ENCODE measurements at regions not wholly inside any gene's neighbourhood (a gene's known extent, or its start where the extent isn't known, plus 50 kb on each side); places are given as distances from the start of the nearest gene placed in this dataset.

- TF ChIP-seq CTCF (IDR thresholded peaks at IDR 0.05; ENCODE audit: low read depth, low read length): no peak
- TF ChIP-seq EZH2phosphoT487 (IDR thresholded peaks at IDR 0.05; ENCODE audit: low read depth): no peak
Observed at GRCh38 chr6:8352335-8352965, 82.9 kb downstream of the SLC35B3 start.

All from OCI-LY3 (cell line).